Ishikawa (cell line): ENCODE measurements at regions not wholly inside any gene's neighbourhood (a gene's known extent, or its start where the extent isn't known, plus 50 kb on each side); places are given as distances from the start of the nearest gene placed in this dataset.

ENCODE experiments used
- CREB1 ChIP-seq: IDR thresholded peaks from 2 replicates; pipeline ENCODE4 v1.6.1; 2012; ENCODE audit warnings: low read depth
- EGR1 ChIP-seq: IDR thresholded peaks from 2 replicates; pipeline ENCODE4 v1.6.1; 2012
- TAF1 ChIP-seq: IDR thresholded peaks from 2 replicates; pipeline ENCODE4 v1.6.1; 2012; ENCODE audit warnings: low read depth, mild to moderate bottlenecking
- TCF12 ChIP-seq: IDR thresholded peaks from 2 replicates; pipeline ENCODE4 v1.6.1; 2012; ENCODE audit warnings: low read depth
- TEAD4 ChIP-seq: IDR thresholded peaks from 2 replicates; pipeline ENCODE4 v1.6.1; 2012
- YY1 ChIP-seq: IDR thresholded peaks from 2 replicates; pipeline ENCODE4 v1.6.1; 2012; ENCODE audit warnings: low read depth
- TF ChIP-seq, protein P1 (sequence below): IDR thresholded peaks from 2 replicates; pipeline ENCODE4 v1.6.1; 2012
- TF ChIP-seq, protein P2 (sequence below): IDR thresholded peaks from 2 replicates; pipeline ENCODE4 v1.6.1; 2012
- TF ChIP-seq, protein P3 (sequence below): IDR thresholded peaks from 2 replicates; pipeline ENCODE4 v1.6.1; 2012; ENCODE audit warnings: low read depth, mild to moderate bottlenecking

GRCh38 chr1:47580451-47580995 is 142.7 kb downstream of the FOXD2 start:
- TF ChIP-seq, protein P1, sequence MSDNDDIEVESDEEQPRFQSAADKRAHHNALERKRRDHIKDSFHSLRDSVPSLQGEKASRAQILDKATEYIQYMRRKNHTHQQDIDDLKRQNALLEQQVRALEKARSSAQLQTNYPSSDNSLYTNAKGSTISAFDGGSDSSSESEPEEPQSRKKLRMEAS = no peak
- TF ChIP-seq, protein P2, sequence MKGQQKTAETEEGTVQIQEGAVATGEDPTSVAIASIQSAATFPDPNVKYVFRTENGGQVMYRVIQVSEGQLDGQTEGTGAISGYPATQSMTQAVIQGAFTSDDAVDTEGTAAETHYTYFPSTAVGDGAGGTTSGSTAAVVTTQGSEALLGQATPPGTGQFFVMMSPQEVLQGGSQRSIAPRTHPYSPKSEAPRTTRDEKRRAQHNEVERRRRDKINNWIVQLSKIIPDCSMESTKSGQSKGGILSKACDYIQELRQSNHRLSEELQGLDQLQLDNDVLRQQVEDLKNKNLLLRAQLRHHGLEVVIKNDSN = no peak
- TF ChIP-seq EGR1 (no peak), YY1 (no peak), TCF12 (no peak), CREB1 (no peak), TAF1 (no peak), TEAD4 (no peak)
- TF ChIP-seq, protein P3, sequence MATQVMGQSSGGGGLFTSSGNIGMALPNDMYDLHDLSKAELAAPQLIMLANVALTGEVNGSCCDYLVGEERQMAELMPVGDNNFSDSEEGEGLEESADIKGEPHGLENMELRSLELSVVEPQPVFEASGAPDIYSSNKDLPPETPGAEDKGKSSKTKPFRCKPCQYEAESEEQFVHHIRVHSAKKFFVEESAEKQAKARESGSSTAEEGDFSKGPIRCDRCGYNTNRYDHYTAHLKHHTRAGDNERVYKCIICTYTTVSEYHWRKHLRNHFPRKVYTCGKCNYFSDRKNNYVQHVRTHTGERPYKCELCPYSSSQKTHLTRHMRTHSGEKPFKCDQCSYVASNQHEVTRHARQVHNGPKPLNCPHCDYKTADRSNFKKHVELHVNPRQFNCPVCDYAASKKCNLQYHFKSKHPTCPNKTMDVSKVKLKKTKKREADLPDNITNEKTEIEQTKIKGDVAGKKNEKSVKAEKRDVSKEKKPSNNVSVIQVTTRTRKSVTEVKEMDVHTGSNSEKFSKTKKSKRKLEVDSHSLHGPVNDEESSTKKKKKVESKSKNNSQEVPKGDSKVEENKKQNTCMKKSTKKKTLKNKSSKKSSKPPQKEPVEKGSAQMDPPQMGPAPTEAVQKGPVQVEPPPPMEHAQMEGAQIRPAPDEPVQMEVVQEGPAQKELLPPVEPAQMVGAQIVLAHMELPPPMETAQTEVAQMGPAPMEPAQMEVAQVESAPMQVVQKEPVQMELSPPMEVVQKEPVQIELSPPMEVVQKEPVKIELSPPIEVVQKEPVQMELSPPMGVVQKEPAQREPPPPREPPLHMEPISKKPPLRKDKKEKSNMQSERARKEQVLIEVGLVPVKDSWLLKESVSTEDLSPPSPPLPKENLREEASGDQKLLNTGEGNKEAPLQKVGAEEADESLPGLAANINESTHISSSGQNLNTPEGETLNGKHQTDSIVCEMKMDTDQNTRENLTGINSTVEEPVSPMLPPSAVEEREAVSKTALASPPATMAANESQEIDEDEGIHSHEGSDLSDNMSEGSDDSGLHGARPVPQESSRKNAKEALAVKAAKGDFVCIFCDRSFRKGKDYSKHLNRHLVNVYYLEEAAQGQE = no peak
